Adrenal gland (tissue), 9 donors: ENCODE measurements at regions not wholly inside any gene's neighbourhood (a gene's known extent, or its start where the extent isn't known, plus 50 kb on each side); places are given as distances from the start of the nearest gene placed in this dataset.

Experiments used
- DNase-seq, 7 donors: peaks; one replicate each; pipeline ENCODE4 v3.0.0-alpha.2; 2019 to 2020
- H3K27ac ChIP-seq, 5 donors: fragments of 200-600 bp; sonication (generic) in 4 of 5; 1 replicate in 3 of 5; 2 replicates in 2 of 5; pipeline versions ENCODE4 v1.5.1 to v1.8.0; 2016 to 2020; ENCODE audit warnings: mild to moderate bottlenecking in 1 of 5
- H3K27me3 ChIP-seq: fragments of 200-600 bp; 2 replicates; pipeline ENCODE4 v1.8.0; 2021
- H3K36me3 ChIP-seq, 2 donors: fragments of 200-600 bp; replicated peaks in 1 of 2; 1 replicate in 1 of 2; 2 replicates in 1 of 2; pipeline versions ENCODE4 v1.5.1 to v1.8.0; 2018 to 2022
- H3K4me1 ChIP-seq, 2 donors: fragments of 200-600 bp; replicated peaks in 1 of 2; 1 replicate in 1 of 2; 2 replicates in 1 of 2; pipeline versions ENCODE4 v1.5.1 to v1.8.0; 2018 to 2021
- H3K4me3 ChIP-seq, 4 donors: fragments of 200-600 bp; sonication (generic) in 3 of 4; one replicate each; pipeline ENCODE4 v1.5.1; 2016 to 2018
- H3K9me3 ChIP-seq, 3 donors: fragments of 200-600 bp; sonication (generic) in 1 of 3; replicated peaks in 1 of 3; 1 replicate in 2 of 3; 2 replicates in 1 of 3; pipeline versions ENCODE4 v1.5.1 to v1.8.0; 2016 to 2021
- POLR2A ChIP-seq, 2 donors: fragments of 450-650 bp; IDR thresholded peaks; one replicate each; pipeline ENCODE4 v1.6.1; 2017; ENCODE audit warnings: antibody characterized with exemption in 2 of 2, mild to moderate bottlenecking in 2 of 2, moderate library complexity in 1 of 2
- WGBS, 4 donors: extraction: QIAGEN DNeasy Blood & Tissue Kit in 2 of 4; methylation state at CpG; one replicate each; pipeline versions ENCODE4 v1.1.5 to v1.1.7; 2013 to 2017; 5-methylcytosine and 5-hydroxymethylcytosine counted together
- intact Hi-C, 2 donors: fragments of 100-400 bp; cut with DNase I; formaldehyde crosslinking; loops; one replicate each; pipeline versions ENCODE4 v1.14.1 to v1.15.0; 2022 to 2023
- TF ChIP-seq, protein P1 (sequence below), 6 experiments: fragments of 450-650 bp in 4 of 6; fragments of 200-600 bp in 2 of 6; sonication (generic) in 1 of 6; IDR thresholded peaks; 1 replicate in 5 of 6; 2 replicates in 1 of 6; pipeline versions ENCODE4 v1.5.1 to v1.8.0; 2016 to 2021; ENCODE audit warnings: antibody characterized with exemption in 6 of 6, mild to moderate bottlenecking in 2 of 6, moderate library complexity in 1 of 6
- donor health status: healthy with polysubstance abuse.
- donor health status: Bipolar disorder and iron deficiency.
- donor health status: DM: yes; HTN: yes; CAD: no.
- donor health status: DM: no; HTN: no; CAD: no.
- donor health status: DM: no; HTN: no; CAD: no.

DNA sequence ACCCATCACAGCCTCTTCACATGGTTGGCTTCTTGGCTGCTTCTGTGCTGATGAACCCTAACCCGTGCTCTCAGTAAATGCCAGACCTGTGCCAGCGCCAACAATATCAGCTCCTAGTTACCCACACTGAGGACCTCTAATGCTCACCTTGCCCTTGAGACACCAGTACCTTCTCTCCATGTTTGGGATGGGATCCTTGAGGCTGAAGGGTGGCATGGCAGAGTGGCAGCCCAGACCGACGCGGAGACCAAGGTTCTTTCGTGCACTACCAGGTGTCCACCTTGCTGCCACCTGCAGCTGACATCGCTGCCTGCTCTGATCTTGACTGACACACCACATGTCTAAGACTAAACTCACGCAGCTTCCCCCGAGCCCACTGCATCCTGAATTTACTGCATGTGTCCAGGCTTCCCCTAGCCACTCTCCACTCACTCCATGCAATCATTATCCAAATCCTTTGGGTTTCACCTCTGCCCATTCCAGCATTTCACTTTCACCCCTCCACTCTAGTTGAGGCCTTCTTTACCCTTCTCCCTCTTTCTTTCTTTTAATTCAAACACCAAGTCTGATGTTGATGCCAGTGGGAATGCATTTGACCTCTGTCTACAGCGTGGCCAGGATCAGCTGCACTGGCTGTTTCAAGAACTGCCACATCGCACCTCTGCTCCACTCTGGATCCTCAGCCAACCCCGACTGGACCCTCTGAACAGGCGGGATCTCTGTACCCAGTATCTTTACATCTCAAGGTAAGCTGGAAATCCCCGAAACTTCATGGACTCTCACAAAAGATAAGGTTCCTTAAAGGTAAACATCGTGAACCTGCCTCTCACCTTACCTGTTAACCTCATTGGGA, 294.9 kb downstream of the GLRX3 start:
- Histone ChIP-seq H3K36me3 (no peaks in the 10 kb centered on the region), H3K27me3 (no peaks in the 10 kb centered on the region), H3K4me3 (no peak overlapping the region), H3K4me1 (no peaks in the 10 kb centered on the region), H3K9me3 (no peaks in the 10 kb centered on the region), H3K27ac (no peak overlapping the region)
- DNase-seq = peak in 1 of 7 donors; percentile 29
- TF ChIP-seq, protein P1, sequence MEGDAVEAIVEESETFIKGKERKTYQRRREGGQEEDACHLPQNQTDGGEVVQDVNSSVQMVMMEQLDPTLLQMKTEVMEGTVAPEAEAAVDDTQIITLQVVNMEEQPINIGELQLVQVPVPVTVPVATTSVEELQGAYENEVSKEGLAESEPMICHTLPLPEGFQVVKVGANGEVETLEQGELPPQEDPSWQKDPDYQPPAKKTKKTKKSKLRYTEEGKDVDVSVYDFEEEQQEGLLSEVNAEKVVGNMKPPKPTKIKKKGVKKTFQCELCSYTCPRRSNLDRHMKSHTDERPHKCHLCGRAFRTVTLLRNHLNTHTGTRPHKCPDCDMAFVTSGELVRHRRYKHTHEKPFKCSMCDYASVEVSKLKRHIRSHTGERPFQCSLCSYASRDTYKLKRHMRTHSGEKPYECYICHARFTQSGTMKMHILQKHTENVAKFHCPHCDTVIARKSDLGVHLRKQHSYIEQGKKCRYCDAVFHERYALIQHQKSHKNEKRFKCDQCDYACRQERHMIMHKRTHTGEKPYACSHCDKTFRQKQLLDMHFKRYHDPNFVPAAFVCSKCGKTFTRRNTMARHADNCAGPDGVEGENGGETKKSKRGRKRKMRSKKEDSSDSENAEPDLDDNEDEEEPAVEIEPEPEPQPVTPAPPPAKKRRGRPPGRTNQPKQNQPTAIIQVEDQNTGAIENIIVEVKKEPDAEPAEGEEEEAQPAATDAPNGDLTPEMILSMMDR (IDR thresholded peaks at IDR 0.05) = no peak
- TF ChIP-seq POLR2A (IDR thresholded peaks at IDR 0.05) = no peak
- intact Hi-C loops = no loop called here
- WGBS, 4 donors = 80 to 91% (median 86%) methylated on average over 15 of the region's 15 CpGs

DNA sequence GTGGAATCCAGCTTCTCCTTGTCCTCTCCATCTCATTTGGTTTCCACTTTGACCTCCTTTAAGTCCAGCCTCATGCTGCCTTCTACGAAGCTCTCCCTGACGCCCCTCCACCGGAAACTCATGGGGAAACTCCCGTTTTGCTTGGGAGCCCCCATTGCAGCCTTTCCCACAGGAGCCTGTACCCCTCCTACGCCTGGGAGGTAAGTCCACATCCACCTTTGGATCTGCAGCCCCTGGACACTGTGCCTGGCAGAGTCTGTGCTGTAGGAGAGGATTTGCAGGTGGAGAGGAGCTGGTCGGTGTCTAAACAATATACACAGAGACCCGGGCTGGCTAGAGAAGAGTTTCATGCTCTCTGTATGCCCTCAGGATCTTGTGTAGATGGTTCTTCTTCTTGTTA, 296.1 kb downstream of the GLRX3 start:
- Histone ChIP-seq H3K27me3 (no peaks in the 10 kb centered on the region), H3K4me3 (no peak overlapping the region), H3K4me1 (no peaks in the 10 kb centered on the region), H3K9me3 (no peaks in the 10 kb centered on the region), H3K27ac (no peak overlapping the region), H3K36me3 (no peaks in the 10 kb centered on the region)
- WGBS, 4 donors = 72 to 79% (median 76%) methylated on average over 7 of the region's 7 CpGs
- no peak for DNase-seq
- intact Hi-C loops = no loop called here
- TF ChIP-seq, protein P1 (IDR thresholded peaks at IDR 0.05) = no peak
- TF ChIP-seq POLR2A (IDR thresholded peaks at IDR 0.05) = no peak

DNA sequence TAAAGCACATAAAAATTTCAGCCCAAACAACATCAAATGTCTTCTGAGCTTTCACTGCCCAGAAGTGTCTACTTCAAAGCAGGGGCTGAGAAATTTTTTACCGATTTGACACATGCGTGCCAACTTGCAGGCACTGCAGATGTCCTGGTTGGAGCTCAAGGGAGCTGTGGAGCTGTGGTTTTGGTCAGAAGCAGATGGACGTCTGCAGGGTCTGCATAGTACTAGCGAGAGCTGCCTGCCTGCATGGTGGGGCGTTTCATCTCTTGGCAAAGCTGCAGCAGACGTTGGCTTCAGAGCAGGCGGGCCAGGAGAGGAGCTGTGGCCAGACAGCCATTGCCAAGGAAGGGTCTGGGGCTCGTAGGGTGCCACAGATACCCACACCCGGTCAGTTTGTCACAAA, 296.7 kb downstream of the GLRX3 start:
- 73 to 80% (median 75%) methylated on average over 7 to 9 of the region's 9 CpGs for WGBS, 4 donors
- Histone ChIP-seq H3K9me3 (no peaks in the 10 kb centered on the region), H3K36me3 (no peaks in the 10 kb centered on the region), H3K4me1 (no peaks in the 10 kb centered on the region), H3K27me3 (no peaks in the 10 kb centered on the region), H3K27ac (no peak overlapping the region), H3K4me3 (no peak overlapping the region)
- DNase-seq = no peak
- TF ChIP-seq, protein P1 (IDR thresholded peaks at IDR 0.05) = no peak
- no peak for TF ChIP-seq POLR2A (IDR thresholded peaks at IDR 0.05)
- intact Hi-C loops = no loop called here

DNA sequence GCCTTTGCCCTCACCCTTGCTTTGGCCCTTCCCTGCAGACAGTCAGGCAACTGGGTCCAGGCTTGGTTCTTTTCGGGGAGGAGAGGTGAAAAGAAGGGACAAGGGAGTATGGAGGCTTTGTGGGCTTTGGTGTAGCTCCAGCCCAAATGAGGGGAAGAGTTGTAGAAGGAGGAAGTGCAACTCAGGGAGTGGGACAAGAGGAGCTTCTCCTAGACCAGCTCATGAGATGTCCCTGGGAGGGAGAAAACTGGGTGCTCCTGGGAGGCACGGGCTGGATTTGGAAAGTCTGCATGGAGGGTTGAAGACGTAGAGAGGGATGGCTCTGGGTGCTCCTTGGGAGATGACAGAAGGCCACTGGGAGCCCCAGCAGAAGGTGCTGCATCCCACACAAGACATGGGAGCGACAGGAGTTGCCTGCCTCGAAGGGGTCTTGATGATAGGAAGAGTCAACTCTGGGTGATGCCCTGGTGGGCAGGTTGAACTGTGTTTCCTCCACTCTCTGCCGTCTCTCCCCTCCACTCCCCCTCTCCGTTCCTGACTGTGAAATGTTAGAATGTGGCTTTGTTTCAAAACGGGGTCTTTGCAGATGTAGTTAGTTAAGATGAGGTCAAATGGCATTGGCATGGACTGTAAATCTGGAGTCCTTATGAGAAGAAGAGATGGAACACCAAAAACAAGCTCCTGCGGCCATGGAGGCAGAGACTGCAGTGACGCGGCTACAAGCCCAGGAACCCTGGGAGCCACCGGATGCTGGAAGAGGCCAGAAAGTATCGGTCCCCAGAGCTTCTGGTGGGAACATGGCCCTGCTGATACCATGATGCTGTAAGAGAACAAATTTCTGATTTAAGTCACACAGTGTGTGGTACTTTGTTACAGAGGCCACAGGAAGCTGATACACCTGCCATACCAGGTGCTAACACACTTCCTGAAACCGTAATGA, 298.5 kb downstream of the GLRX3 start:
- Histone ChIP-seq H3K9me3 (no peaks in the 10 kb centered on the region), H3K27ac (no peak overlapping the region), H3K4me3 (no peak overlapping the region), H3K4me1 (no peaks in the 10 kb centered on the region), H3K36me3 (no peaks in the 10 kb centered on the region), H3K27me3 (no peaks in the 10 kb centered on the region)
- WGBS, 4 donors = 73 to 77% (median 75%) methylated on average over 14 of the region's 14 CpGs
- intact Hi-C loops = no loop called here
- TF ChIP-seq, protein P1 (IDR thresholded peaks at IDR 0.05) = no peak
- no peak for TF ChIP-seq POLR2A (IDR thresholded peaks at IDR 0.05)
- DNase-seq = no peak
